Pancreas (tissue), 10 donors: ENCODE measurements at regions not wholly inside any gene's neighbourhood (a gene's known extent, or its start where the extent isn't known, plus 50 kb on each side); places are given as distances from the start of the nearest gene placed in this dataset.

Experiments
- ATAC-seq, 4 donors: fragments of 200-7000 bp; cut with Tn5 transposase; one replicate each; pipeline versions ENCODE4 v1.8.0 to v1.9.1; 2020; ENCODE audit warnings: mild to moderate bottlenecking in 4 of 4, moderate library complexity in 4 of 4
- DNase-seq, 6 donors: peaks; one replicate each; pipeline ENCODE4 v3.0.0-alpha.2; 2020
- FAIRE-seq: peaks from 2 replicates; lab custom pipeline; 2012; peaks lifted over from hg19 to GRCh38; lab: Jason Lieb, UNC
- H3K27ac ChIP-seq, 4 donors: fragments of 200-600 bp; sonication (generic); 1 replicate in 3 of 4; 2 replicates in 1 of 4; pipeline versions ENCODE4 v1.5.0 to v1.8.0; 2020
- H3K27me3 ChIP-seq, 4 donors: fragments of 200-600 bp; one replicate each; pipeline ENCODE4 v1.8.0; 2021
- H3K36me3 ChIP-seq, 3 donors: fragments of 200-600 bp; sonication (generic) in 1 of 3; one replicate each; pipeline versions ENCODE4 v1.5.0 to v1.8.0; 2020 to 2021
- H3K4me1 ChIP-seq, 3 donors: fragments of 200-600 bp; one replicate each; pipeline ENCODE4 v1.8.0; 2021
- H3K4me3 ChIP-seq, 4 donors: fragments of 200-600 bp; sonication (generic) in 2 of 4; one replicate each; pipeline versions ENCODE4 v1.5.0 to v1.8.0; 2020 to 2021
- H3K9me3 ChIP-seq, 4 donors: fragments of 200-600 bp; one replicate each; pipeline ENCODE4 v1.8.0; 2021
- CTCF ChIP-seq, 4 donors: fragments of 200-600 bp; sonication (generic) in 3 of 4; IDR thresholded peaks; one replicate each; pipeline versions ENCODE4 v1.5.0 to v1.8.0; 2021; ENCODE audit warnings: antibody characterized with exemption in 4 of 4
- WGBS, 2 donors: extraction: QIAGEN DNeasy Blood & Tissue Kit; methylation state at CpG; one replicate each; pipeline ENCODE4 v1.1.7; 2013; 5-methylcytosine and 5-hydroxymethylcytosine counted together
- intact Hi-C, 3 donors: fragments of 100-400 bp; cut with DNase I; formaldehyde crosslinking; loops; one replicate each; pipeline versions ENCODE4 v1.11.1 to v1.14.2; 2022
- donor health status: healthy with polysubstance abuse.
- donor health status: DM: no; HTN: no; CAD: no; lungs with moderate emphysema.
- donor health status: DM: no; HTN: no; CAD: no.
- donor health status: control.
- donor health status: control.
- donor health status: Bipolar disorder and iron deficiency.
- donor health status: DM: yes; HTN: yes; CAD: no.
- donor health status: DM: no; HTN: no; CAD: no.
- donor health status: DM: no; HTN: no; CAD: no.
- donor health status: DM: yes; HTN: yes; CAD: no.

DNA sequence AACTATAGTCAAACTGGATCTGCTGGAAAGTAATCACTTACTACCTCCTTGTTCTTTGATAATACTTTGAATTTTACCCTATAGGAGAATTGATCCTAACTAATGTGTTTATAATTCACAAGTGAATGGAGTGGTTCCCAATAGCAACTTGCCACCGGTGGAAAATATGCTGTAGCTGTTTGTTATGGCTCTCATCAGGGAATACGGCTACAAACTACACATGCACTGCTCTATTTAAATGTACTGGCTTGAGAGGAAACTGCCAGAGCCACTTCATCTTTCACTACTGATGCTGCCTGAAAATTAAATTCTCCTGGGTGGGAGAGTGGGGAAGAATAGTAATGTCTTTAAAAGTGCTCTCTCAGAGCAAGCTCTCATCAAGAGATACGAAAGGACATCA lies 448.5 kb upstream of the GRAMD2B start:
- TF ChIP-seq CTCF (IDR thresholded peaks at IDR 0.05), result no peak
- Histone ChIP-seq H3K4me1 (no peaks in the 10 kb centered on the region), H3K9me3 (no peaks in the 10 kb centered on the region), H3K27me3 (no peaks in the 10 kb centered on the region), H3K27ac (no peak overlapping the region), H3K36me3 (no peaks in the 10 kb centered on the region), H3K4me3 (no peak overlapping the region)
- DNase-seq, result no peak
- no peak for FAIRE-seq
- WGBS, 2 donors, result 66 to 78% methylated on average over 3 of the region's 3 CpGs
- intact Hi-C loops, result no loop called here
- ATAC-seq, result no peak

DNA sequence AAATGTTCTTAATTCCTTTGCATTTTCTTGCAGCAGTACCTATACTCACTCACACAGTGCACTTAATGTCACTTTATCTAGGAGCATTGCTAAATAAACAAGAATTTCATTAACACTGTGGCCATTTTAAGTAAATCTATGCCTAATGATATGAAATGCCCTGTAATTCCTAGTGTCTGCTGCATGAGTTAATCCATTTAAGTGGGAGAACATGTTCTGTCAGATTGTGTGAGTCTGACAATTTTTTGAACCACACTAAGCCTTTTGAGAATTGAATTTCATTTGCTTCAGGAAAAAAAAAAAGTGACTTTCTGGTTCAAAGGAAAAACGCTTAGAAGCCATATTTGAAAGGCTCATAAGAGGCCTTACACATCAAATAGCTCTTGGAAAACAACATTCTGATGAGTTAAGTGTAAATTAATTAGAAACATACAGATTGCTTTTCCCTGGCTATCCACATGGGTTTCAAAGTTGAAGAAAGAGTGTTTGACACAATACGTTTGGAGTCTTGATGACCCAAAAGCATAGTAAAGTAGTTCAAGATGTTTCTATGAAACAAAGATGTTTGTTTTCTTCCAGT lies 446.7 kb upstream of the GRAMD2B start:
- no peaks in the 10 kb centered on the region for H3K9me3 ChIP-seq
- no peak overlapping the region for H3K27ac ChIP-seq
- intact Hi-C loops, result no loop called here
- WGBS, 2 donors, result 63 to 67% methylated on average over 2 of the region's 2 CpGs
- FAIRE-seq (no peak), ATAC-seq (peak in 1 of 4 donors; percentile 12), DNase-seq (no peak)
- TF ChIP-seq CTCF (IDR thresholded peaks at IDR 0.05), result no peak
- H3K4me3 ChIP-seq, result no peak overlapping the region
- H3K27me3 ChIP-seq, result no peaks in the 10 kb centered on the region
- H3K36me3 ChIP-seq, result no peaks in the 10 kb centered on the region
- no peaks in the 10 kb centered on the region for H3K4me1 ChIP-seq

- TF ChIP-seq CTCF (IDR thresholded peaks at IDR 0.05), result no peak
- 78 to 79% methylated on average over 3 of the region's 3 CpGs for WGBS, 2 donors
- no peak overlapping the region for H3K4me3 ChIP-seq
- H3K27ac ChIP-seq, result no peak overlapping the region
- no peaks in the 10 kb centered on the region for H3K4me1 ChIP-seq
- H3K27me3 ChIP-seq, result no peaks in the 10 kb centered on the region
- H3K36me3 ChIP-seq, result no peaks in the 10 kb centered on the region
- no peak for FAIRE-seq
- intact Hi-C loops, result no loop called here
- no peak for DNase-seq
- no peak for ATAC-seq
- no peaks in the 10 kb centered on the region for H3K9me3 ChIP-seq
Measured at GRCh38 chr5:125978015-125978414, 445.2 kb upstream of the GRAMD2B start.

DNA sequence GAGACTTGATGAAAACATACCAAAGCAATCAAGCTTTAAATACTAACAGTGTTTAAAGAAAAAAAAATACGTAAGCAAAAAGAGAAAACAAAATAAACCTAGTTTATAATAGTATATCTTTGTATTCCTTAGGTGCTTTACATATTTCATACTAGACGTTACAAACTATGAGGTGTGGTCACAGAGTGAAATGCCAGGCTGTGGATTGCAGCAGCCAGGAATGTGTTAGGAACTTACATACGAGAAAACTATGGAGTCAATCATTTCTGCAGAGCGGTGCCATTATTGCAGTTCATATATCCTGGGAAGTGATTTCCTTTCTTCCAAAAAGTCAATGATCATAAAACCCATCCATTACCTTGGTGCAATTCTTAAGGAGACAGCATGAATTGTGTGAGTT lies 443.6 kb upstream of the GRAMD2B start:
- Histone ChIP-seq H3K27me3 (no peaks in the 10 kb centered on the region), H3K27ac (no peak overlapping the region), H3K36me3 (no peaks in the 10 kb centered on the region), H3K9me3 (no peaks in the 10 kb centered on the region), H3K4me3 (no peak overlapping the region), H3K4me1 (no peaks in the 10 kb centered on the region)
- FAIRE-seq (no peak), ATAC-seq (no peak), DNase-seq (no peak)
- no peak for TF ChIP-seq CTCF (IDR thresholded peaks at IDR 0.05)
- intact Hi-C loops, result no loop called here
- 72 to 75% methylated on average over 4 of the region's 4 CpGs for WGBS, 2 donors

DNA sequence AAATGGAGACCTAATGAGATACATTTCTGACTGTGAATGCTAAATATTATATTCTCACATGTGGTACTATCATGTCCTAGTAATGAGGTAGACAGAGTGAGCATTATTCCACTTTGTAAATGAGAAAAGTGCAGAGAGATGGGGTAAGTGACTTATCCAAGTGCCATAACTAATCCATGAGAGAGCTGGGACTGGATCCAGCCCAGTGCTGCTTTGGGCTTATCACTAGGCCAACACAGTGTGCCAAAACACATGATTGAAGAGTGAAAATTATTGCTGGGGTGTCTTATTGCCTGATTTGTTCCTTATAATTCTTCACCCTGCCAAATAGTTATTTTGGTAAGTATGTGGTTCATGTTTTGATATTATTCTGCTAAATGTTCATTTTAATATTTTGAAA lies 442.2 kb upstream of the GRAMD2B start:
- Histone ChIP-seq H3K27ac (no peak overlapping the region), H3K36me3 (no peaks in the 10 kb centered on the region), H3K4me3 (no peak overlapping the region), H3K4me1 (no peaks in the 10 kb centered on the region), H3K27me3 (no peaks in the 10 kb centered on the region), H3K9me3 (no peaks in the 10 kb centered on the region)
- FAIRE-seq (no peak), DNase-seq (no peak), ATAC-seq (no peak)
- no peak for TF ChIP-seq CTCF (IDR thresholded peaks at IDR 0.05)
- intact Hi-C loops, result no loop called here
